ENCODE measurements at regions not wholly inside any gene's neighbourhood (a gene's known extent, or its start where the extent isn't known, plus 50 kb on each side); places are given as distances from the start of the nearest gene placed in this dataset.

DNA sequence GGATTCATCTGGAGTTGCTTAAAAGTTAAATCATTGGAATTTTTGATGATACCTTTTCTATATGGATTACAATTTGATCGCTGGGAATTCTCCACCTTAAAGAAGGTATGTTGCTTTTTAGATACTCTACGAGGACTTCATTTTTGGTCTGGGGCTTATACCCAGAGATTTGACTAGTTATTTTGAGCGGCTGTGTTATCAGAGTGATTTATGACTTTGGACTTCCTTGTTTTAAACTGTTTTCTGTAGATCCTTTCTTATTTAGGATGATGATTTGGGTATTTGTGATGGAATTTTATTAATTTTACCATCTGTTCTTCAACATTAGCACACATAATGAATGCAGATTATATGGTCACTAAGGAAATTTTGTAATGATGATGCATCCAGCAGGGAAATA, 75.2 kb downstream of the SOX4 start:
- Histone ChIP-seq H3K4me3 (no peak overlapping the region), H3K4me1 (ENCODE audit: low read depth) (peaks cover 20% of the 10 kb centered on the region), H3K9me3 (no peaks in the 10 kb centered on the region), H3K36me3 (ENCODE audit: low read depth) (no peaks in the 10 kb centered on the region)
- intact Hi-C loops (cut with DNase I, micrococcal nuclease), result loop anchor here in 1 of 2 donors (10.0 kb wide), 1 partner anchor 86 kb away; no protein-coding TSS in a partner anchor
- DNase-seq, result no peak
- TF ChIP-seq, protein P1, sequence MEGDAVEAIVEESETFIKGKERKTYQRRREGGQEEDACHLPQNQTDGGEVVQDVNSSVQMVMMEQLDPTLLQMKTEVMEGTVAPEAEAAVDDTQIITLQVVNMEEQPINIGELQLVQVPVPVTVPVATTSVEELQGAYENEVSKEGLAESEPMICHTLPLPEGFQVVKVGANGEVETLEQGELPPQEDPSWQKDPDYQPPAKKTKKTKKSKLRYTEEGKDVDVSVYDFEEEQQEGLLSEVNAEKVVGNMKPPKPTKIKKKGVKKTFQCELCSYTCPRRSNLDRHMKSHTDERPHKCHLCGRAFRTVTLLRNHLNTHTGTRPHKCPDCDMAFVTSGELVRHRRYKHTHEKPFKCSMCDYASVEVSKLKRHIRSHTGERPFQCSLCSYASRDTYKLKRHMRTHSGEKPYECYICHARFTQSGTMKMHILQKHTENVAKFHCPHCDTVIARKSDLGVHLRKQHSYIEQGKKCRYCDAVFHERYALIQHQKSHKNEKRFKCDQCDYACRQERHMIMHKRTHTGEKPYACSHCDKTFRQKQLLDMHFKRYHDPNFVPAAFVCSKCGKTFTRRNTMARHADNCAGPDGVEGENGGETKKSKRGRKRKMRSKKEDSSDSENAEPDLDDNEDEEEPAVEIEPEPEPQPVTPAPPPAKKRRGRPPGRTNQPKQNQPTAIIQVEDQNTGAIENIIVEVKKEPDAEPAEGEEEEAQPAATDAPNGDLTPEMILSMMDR (IDR thresholded peaks at IDR 0.05), result no peak
- ATAC-seq, result no peak

DNA sequence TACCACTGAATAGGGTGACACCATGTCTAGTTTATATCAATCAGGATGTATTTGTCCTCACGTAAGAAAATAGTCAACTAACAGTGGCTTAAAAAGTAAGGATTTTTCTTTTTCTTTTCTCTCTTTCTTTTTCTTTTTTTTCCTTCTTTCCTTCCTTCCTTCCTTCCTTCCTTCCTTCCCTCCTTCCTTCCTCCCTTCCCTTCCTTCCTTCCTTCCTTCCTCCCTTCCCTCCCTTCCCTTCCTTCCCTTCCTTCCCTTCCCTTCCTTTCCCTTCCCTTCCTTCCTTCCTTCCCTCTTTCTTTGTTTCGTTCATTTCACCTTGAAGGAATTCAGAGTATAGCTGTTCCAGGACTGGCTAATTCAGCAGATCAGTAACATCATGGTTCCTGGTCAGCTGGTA, 83.2 kb downstream of the SOX4 start:
- intact Hi-C loops (cut with DNase I, micrococcal nuclease), result no loop called here
- H3K4me1 ChIP-seq (ENCODE audit: low read depth), result no peaks in the 10 kb centered on the region
- H3K36me3 ChIP-seq (ENCODE audit: low read depth), result no peaks in the 10 kb centered on the region
- ATAC-seq (no peak), DNase-seq (no peak)
- TF ChIP-seq, protein P1 (IDR thresholded peaks at IDR 0.05), result no peak
- H3K9me3 ChIP-seq, result no peaks in the 10 kb centered on the region
- H3K4me3 ChIP-seq, result no peak overlapping the region

DNA sequence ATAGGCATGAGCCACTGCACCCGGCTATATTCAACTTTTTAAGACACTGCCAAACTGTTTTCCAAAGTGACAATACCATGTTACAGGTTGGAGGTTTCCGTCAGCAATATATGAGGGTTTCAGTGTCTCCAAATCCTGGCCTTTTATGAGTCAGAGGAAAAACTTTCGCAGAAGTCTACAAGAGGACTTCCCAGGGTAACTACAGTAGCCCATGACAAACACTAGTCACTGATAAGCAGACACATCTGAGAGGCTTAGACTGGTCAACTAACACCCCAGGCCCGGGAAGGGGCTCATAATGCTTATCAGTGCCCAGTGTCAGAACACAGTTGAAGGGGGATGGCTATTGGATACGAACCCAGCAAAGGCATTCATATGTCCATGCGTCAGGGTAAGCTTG, 85.4 kb downstream of the SOX4 start:
- ATAC-seq (no peak), DNase-seq (no peak)
- Histone ChIP-seq H3K36me3 (ENCODE audit: low read depth) (no peaks in the 10 kb centered on the region), H3K4me1 (ENCODE audit: low read depth) (no peaks in the 10 kb centered on the region), H3K9me3 (no peaks in the 10 kb centered on the region), H3K4me3 (no peak overlapping the region)
- TF ChIP-seq, protein P1 (IDR thresholded peaks at IDR 0.05), result no peak
- intact Hi-C loops (cut with DNase I, micrococcal nuclease), result no loop called here

DNA sequence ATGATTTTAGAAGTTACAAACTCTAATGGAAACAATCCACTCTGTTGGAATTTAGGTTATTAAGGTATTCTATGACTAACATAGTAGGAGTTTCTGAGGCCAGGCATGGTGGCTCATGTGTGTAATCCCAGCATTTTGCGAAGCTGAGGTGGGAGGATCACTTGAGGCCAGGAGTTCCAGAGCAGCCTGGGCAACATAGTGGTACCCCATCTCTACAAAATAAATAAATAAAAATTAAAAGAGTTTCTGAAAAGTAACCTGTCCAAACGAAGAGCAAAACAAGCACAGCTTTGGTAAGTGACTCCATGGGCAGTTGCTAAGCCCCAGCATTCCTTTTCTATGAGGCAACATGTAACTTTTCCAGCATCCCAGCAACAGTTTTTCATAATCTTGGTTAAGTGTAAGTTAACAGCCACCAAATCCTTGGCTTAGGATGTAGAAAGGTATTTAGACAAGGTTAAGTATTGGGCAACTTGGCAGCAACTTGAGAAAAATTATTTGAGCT, 86.3 kb downstream of the SOX4 start:
- DNase-seq (no peak), ATAC-seq (no peak)
- Histone ChIP-seq H3K36me3 (ENCODE audit: low read depth) (no peaks in the 10 kb centered on the region), H3K4me3 (no peak overlapping the region), H3K9me3 (no peaks in the 10 kb centered on the region), H3K4me1 (ENCODE audit: low read depth) (no peaks in the 10 kb centered on the region)
- TF ChIP-seq, protein P1 (IDR thresholded peaks at IDR 0.05), result no peak
- intact Hi-C loops (cut with DNase I, micrococcal nuclease), result no loop called here

DNA sequence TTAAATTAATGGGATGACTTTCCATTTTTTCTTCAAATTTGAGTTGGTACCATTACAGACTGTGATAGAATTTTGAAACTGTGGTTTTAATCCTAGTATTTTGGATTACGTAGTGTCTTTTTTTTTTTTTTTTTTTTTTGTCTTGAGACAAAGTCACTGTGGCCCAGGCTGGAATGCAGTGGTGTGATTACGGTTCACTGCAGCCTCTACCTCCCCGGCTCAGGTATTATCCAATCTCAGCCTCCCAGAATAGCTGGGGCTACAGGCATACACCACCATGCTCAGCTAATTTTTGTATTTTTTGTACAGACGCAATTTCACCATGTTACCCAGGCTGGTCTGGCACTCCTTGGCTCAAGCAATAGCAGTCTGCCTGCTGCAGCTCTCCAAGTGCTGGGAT, 87.1 kb downstream of the SOX4 start:
- Histone ChIP-seq H3K4me3 (no peak overlapping the region), H3K9me3 (no peaks in the 10 kb centered on the region), H3K4me1 (ENCODE audit: low read depth) (no peaks in the 10 kb centered on the region), H3K36me3 (ENCODE audit: low read depth) (no peaks in the 10 kb centered on the region)
- DNase-seq (no peak), ATAC-seq (no peak)
- TF ChIP-seq, protein P1 (IDR thresholded peaks at IDR 0.05), result no peak
- intact Hi-C loops (cut with DNase I, micrococcal nuclease), result no loop called here

DNA sequence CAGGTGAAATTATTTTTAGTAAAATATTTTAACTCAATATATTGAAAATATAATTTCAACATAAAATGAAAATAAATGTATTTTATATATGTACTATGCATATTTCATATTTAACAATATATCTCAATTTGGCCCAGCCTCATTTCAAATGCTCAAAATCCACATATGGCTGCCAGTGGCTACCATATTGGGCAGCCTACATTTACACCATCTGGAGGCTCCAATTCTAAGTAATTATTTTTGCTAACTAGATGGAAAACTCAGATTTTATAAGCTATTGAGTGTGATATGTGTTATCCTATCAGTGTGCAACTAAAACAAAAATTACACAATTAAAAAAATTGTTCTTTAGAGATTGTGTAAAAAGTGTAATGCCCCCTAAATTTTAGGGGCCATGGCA, 96.9 kb downstream of the SOX4 start:
- H3K36me3 ChIP-seq (ENCODE audit: low read depth), result no peaks in the 10 kb centered on the region
- H3K4me3 ChIP-seq, result no peak overlapping the region
- no peaks in the 10 kb centered on the region for H3K9me3 ChIP-seq
- intact Hi-C loops (cut with DNase I, micrococcal nuclease), result no loop called here
- TF ChIP-seq, protein P1 (IDR thresholded peaks at IDR 0.05), result no peak
- ATAC-seq (no peak), DNase-seq (no peak)
- no peaks in the 10 kb centered on the region for H3K4me1 ChIP-seq (ENCODE audit: low read depth)
